ENCODE measurements at regions not wholly inside any gene's neighbourhood (a gene's known extent, or its start where the extent isn't known, plus 50 kb on each side); places are given as distances from the start of the nearest gene placed in this dataset.

GRCh38 chr2:220877897-220878296 is 694.2 kb downstream of the EPHA4 start:
- Mint-ChIP-seq H3K4me3 (no peak overlapping the region), H3K9me3 (no peaks in the 10 kb centered on the region), H3K4me1 (ENCODE audit: low read depth) (no peaks in the 10 kb centered on the region), H3K27me3 (no peaks in the 10 kb centered on the region), H3K36me3 (ENCODE audit: low read depth) (no peaks in the 10 kb centered on the region), H3K27ac (no peak overlapping the region)
- ChIA-PET POLR2A (no interaction called here), CTCF (interaction anchor here (1.2 kb wide), 1 partner anchor 13 kb away, joined by 3 read pairs; no protein-coding TSS in a partner anchor)
- H3K4me3 ChIP-seq (ENCODE audit: low read length) = no peak overlapping the region
- no peaks in the 10 kb centered on the region for H3K36me3 ChIP-seq (ENCODE audit: insufficient read depth, low read length)
- no peak overlapping the region for H3K27ac ChIP-seq (ENCODE audit: low read depth in 1 of 2, low read length in 2 of 2)
- H3K9me3 ChIP-seq (ENCODE audit: control insufficient read depth in 1 of 2, insufficient read depth in 1 of 2, low read length in 2 of 2) = no peaks in the 10 kb centered on the region
- no peaks in the 10 kb centered on the region for H3K27me3 ChIP-seq (ENCODE audit: control insufficient read depth in 1 of 2, insufficient read depth in 2 of 2, low read length in 2 of 2)
- intact Hi-C loops (cut with DNase I, micrococcal nuclease) = no loop called here
- TF ChIP-seq CTCF (IDR thresholded peaks at IDR 0.05) = no peak
- DNase-seq (no peak), ATAC-seq (ENCODE audit: poor library complexity) (no peak)
- H3K4me1 ChIP-seq (ENCODE audit: insufficient read depth, low read length) = no peaks in the 10 kb centered on the region

GRCh38 chr2:220880623-220881596 is 691.2 kb downstream of the EPHA4 start:
- Mint-ChIP-seq H3K36me3 (ENCODE audit: low read depth) (no peaks in the 10 kb centered on the region), H3K27me3 (no peaks in the 10 kb centered on the region), H3K4me3 (no peak overlapping the region), H3K4me1 (ENCODE audit: low read depth) (no peaks in the 10 kb centered on the region), H3K27ac (no peak overlapping the region), H3K9me3 (no peaks in the 10 kb centered on the region)
- intact Hi-C loops (cut with DNase I, micrococcal nuclease) = no loop called here
- ATAC-seq (ENCODE audit: poor library complexity) = no peak
- H3K27me3 ChIP-seq (ENCODE audit: control insufficient read depth in 1 of 2, insufficient read depth in 2 of 2, low read length in 2 of 2) = no peaks in the 10 kb centered on the region
- no peaks in the 10 kb centered on the region for H3K9me3 ChIP-seq (ENCODE audit: control insufficient read depth in 1 of 2, insufficient read depth in 1 of 2, low read length in 2 of 2)
- ChIA-PET CTCF (no interaction called here), POLR2A (no interaction called here)
- no peak overlapping the region for H3K4me3 ChIP-seq (ENCODE audit: low read length)
- H3K27ac ChIP-seq (ENCODE audit: low read depth in 1 of 2, low read length in 2 of 2) = no peak overlapping the region
- no peaks in the 10 kb centered on the region for H3K36me3 ChIP-seq (ENCODE audit: insufficient read depth, low read length)
- H3K4me1 ChIP-seq (ENCODE audit: insufficient read depth, low read length) = no peaks in the 10 kb centered on the region
- no peak for TF ChIP-seq CTCF (IDR thresholded peaks at IDR 0.05)
- DNase-seq = no peak

GRCh38 chr2:220882507-220882906 is 689.6 kb downstream of the EPHA4 start:
- H3K4me3 Mint-ChIP-seq = no peak overlapping the region
- H3K9me3 ChIP-seq (ENCODE audit: control insufficient read depth in 1 of 2, insufficient read depth in 1 of 2, low read length in 2 of 2) = no peaks in the 10 kb centered on the region
- no peak overlapping the region for H3K27ac Mint-ChIP-seq
- no peaks in the 10 kb centered on the region for H3K4me1 ChIP-seq (ENCODE audit: insufficient read depth, low read length)
- H3K4me3 ChIP-seq (ENCODE audit: low read length) = no peak overlapping the region
- H3K36me3 Mint-ChIP-seq (ENCODE audit: low read depth) = no peaks in the 10 kb centered on the region
- ChIA-PET POLR2A (no interaction called here), CTCF (no interaction called here)
- TF ChIP-seq CTCF (IDR thresholded peaks at IDR 0.05) = no peak
- no peaks in the 10 kb centered on the region for H3K27me3 Mint-ChIP-seq
- DNase-seq (no peak), ATAC-seq (ENCODE audit: poor library complexity) (no peak)
- no peaks in the 10 kb centered on the region for H3K36me3 ChIP-seq (ENCODE audit: insufficient read depth, low read length)
- intact Hi-C loops (cut with DNase I, micrococcal nuclease) = no loop called here
- no peaks in the 10 kb centered on the region for H3K4me1 Mint-ChIP-seq (ENCODE audit: low read depth)
- no peaks in the 10 kb centered on the region for H3K27me3 ChIP-seq (ENCODE audit: control insufficient read depth in 1 of 2, insufficient read depth in 2 of 2, low read length in 2 of 2)
- H3K27ac ChIP-seq (ENCODE audit: low read depth in 1 of 2, low read length in 2 of 2) = no peak overlapping the region
- H3K9me3 Mint-ChIP-seq = no peaks in the 10 kb centered on the region
